Endothelial cell of umbilical vein (primary cell): ENCODE measurements at regions not wholly inside any gene's neighbourhood (a gene's known extent, or its start where the extent isn't known, plus 50 kb on each side); places are given as distances from the start of the nearest gene placed in this dataset.

ENCODE experiments used
- GATA2 ChIP-seq: IDR thresholded peaks from 2 replicates; pipeline ENCODE4 v1.7.0; 2011; ENCODE audit warnings: low read depth, mild to moderate bottlenecking, moderate library complexity, mixed read lengths, low read length; ENCODE audit not compliant: insufficient read length, insufficient read depth
- TF ChIP-seq, protein P1 (sequence below), 2 donors: IDR thresholded peaks; 1 replicate in 1 of 2; 2 replicates in 1 of 2; pipeline ENCODE4 v1.5.1; 2011; ENCODE audit warnings: low read length in 2 of 2, mild to moderate bottlenecking in 2 of 2, moderate library complexity in 2 of 2, control low read depth in 1 of 2, inconsistent platforms in 1 of 2, low read depth in 1 of 2; ENCODE audit not compliant: insufficient read depth in 1 of 2; ENCODE audit errors: extremely low read depth in 1 of 2

DNA sequence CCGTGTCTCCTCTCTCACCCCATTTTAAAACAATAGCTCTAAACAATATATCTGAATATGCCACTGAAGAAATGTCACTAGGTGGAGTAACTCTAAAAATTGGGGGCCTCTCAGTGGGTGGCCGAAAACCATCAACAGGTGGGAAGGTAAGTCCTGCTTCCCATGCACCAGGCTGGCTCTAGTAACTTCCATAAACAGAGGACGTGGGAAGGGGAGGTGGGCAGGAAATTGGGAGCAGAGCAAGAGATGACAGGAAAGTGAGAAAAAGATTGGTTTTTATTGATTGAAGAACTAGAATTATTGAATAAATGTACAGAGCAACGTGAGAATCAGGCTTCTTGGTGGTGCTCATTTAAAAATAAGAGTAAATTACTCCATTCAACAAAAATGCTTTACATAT is 170.4 kb downstream of the SOCS6 start:
- TF ChIP-seq GATA2, result no peak
- TF ChIP-seq, protein P1, sequence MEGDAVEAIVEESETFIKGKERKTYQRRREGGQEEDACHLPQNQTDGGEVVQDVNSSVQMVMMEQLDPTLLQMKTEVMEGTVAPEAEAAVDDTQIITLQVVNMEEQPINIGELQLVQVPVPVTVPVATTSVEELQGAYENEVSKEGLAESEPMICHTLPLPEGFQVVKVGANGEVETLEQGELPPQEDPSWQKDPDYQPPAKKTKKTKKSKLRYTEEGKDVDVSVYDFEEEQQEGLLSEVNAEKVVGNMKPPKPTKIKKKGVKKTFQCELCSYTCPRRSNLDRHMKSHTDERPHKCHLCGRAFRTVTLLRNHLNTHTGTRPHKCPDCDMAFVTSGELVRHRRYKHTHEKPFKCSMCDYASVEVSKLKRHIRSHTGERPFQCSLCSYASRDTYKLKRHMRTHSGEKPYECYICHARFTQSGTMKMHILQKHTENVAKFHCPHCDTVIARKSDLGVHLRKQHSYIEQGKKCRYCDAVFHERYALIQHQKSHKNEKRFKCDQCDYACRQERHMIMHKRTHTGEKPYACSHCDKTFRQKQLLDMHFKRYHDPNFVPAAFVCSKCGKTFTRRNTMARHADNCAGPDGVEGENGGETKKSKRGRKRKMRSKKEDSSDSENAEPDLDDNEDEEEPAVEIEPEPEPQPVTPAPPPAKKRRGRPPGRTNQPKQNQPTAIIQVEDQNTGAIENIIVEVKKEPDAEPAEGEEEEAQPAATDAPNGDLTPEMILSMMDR (IDR thresholded peaks at IDR 0.05; ENCODE audit: extremely low read depth in 1 of 2, insufficient read depth in 1 of 2, low read depth in 1 of 2, low read length in 2 of 2), result no peak
